Fibroblast of villous mesenchyme (primary cell): ENCODE measurements at regions not wholly inside any gene's neighbourhood (a gene's known extent, or its start where the extent isn't known, plus 50 kb on each side); places are given as distances from the start of the nearest gene placed in this dataset.

Experiments
- DNase-seq: peaks from one replicate; pipeline ENCODE4 v3.0.0-alpha.2; 2010; ENCODE audit warnings: low read depth
- H3K4me3 ChIP-seq: 2 replicates; pipeline ENCODE4 v1.5.1; 2011; ENCODE audit warnings: low read depth, mild to moderate bottlenecking, low read length
- TF ChIP-seq, protein P1 (sequence below): IDR thresholded peaks from 2 replicates; pipeline ENCODE4 v1.5.1; 2012; ENCODE audit warnings: low read depth, mild to moderate bottlenecking, low read length; ENCODE audit not compliant: insufficient read depth

DNA sequence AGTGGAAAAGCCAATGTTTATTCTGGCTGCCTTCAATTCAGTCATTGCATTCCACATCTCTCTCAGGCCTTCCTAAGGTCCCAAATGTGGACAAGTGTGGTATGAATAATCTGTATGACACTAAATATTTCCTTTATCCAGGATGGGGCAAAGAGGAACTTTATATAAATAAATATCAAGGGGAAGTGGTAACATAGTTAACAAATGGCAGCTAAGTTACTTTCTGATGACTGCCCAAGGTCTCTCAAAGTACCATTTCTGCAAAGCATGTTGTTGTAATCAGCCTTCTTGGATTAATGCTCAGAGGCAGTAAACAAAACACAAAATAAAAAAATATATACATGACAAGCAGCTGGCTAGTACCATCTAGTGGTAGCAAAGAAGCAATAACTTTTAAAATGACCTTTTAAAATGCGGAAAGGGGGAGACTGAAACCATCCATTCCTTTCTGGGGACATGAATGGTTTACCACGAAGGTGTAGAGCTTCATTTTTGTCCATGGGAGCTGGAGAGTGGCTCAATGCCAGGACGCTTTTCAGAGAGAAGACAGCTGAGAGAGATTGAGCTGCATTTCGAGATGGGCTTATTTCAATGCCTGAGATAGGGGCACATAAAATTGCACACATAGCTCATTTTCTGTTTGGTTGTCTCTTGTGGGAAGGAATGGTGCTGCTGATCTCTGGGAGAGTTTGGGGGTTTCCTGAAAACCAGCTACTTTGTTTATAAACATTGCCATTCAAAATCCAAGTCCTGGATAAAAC is 259.2 kb downstream of the RFC3 start:
- peak overlapping the region; percentile 9 for H3K4me3 ChIP-seq
- TF ChIP-seq, protein P1, sequence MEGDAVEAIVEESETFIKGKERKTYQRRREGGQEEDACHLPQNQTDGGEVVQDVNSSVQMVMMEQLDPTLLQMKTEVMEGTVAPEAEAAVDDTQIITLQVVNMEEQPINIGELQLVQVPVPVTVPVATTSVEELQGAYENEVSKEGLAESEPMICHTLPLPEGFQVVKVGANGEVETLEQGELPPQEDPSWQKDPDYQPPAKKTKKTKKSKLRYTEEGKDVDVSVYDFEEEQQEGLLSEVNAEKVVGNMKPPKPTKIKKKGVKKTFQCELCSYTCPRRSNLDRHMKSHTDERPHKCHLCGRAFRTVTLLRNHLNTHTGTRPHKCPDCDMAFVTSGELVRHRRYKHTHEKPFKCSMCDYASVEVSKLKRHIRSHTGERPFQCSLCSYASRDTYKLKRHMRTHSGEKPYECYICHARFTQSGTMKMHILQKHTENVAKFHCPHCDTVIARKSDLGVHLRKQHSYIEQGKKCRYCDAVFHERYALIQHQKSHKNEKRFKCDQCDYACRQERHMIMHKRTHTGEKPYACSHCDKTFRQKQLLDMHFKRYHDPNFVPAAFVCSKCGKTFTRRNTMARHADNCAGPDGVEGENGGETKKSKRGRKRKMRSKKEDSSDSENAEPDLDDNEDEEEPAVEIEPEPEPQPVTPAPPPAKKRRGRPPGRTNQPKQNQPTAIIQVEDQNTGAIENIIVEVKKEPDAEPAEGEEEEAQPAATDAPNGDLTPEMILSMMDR, result peak; percentile 65
- DNase-seq, result peak; percentile 37

DNA sequence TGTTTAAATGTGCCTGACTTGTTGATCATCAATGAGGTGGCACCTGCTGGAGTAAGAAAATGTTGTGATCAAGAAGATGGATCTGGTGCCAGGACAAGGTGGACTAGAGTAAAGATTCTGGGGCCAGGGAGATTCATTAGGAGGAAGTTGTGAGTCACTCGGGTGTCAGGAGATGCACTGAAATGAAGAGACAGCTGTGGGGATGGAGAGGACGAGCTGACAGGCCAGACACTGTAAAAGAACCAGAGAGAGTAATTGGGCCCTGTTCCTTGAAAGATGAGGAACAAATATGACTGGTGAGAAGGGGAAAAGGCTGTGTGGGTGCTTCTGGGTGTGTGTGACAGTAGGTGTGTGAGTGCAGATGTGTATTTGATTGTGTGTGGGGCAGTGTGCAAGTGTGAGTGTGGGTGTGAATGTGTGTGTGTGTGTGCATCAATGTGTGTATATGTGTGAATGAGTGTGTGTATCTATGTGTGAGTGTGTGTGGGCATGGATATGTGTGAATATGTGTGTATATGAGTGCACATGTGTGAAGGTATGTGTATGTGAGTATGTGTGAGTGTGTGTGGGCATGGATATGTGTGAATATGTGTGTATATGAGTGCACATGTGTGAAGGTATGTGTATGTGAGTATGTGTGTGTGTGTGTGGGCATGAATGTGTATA is 260.5 kb downstream of the RFC3 start:
- DNase-seq, result no peak
- TF ChIP-seq, protein P1, result no peak
- no peak overlapping the region for H3K4me3 ChIP-seq

DNA sequence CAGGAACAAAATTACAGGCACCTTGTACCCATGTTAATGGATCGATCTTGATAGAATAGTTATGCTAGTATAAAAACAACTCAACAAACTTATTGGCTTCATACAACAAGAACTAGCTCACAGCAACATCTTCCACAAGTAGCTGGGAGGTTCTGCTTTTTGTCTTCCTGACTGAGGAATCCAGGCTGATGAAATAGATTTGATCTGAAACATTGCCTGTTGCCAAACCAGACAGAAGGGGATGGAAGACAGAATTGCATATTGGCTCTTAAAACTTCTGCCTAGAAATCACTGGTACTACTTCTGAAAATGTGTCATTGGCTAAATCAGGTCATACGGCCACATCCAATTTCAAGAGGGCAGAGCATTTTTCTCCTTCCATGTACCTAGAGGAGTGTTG is 267.3 kb downstream of the RFC3 start:
- DNase-seq, result peak; percentile 54
- TF ChIP-seq, protein P1, result no peak
- no peak overlapping the region for H3K4me3 ChIP-seq

DNA sequence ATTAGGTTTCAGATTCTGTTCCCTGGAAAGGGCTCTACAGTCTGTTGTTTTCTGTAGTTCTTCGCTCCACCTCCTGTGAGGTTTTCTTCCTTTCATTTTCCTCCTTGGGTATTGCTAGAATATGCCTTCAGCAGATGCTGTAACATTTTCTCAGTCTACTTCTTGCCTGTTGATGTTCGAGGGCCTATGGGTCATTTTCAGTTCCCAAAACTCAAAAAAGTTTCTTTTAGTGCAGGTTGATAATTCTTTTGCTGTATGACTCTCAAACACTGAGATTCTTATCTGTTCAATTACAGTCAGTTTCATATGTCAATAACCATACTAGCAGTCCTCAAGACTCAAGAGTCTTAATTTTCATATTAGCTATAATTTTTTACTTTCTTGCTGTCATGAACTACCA is 268.3 kb downstream of the RFC3 start:
- DNase-seq, result no peak
- TF ChIP-seq, protein P1, result no peak

DNA sequence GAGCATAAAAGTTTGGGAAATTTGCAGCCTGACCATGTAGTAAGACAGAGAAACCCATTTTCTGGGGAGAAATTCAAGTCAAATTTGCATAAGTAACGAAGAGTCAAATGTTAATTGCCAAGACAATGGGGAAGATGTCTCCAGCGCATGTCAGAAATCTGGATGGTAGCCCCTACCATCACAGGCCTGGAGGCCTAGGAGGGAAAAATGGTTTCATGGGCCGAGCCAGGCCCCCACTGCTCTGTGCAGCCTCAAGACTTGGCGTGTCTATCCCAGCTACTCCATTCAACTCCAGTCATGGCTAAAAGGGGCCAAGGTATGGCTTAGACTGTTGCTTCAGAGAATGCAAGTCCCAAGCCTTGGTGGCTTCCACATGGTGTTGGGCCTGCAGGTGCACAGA is 269.8 kb downstream of the RFC3 start:
- TF ChIP-seq, protein P1, result no peak
- no peak for DNase-seq

More for the DNA sequence above, 268.3 kb downstream of the RFC3 start:
- H3K4me3 ChIP-seq, result no peak overlapping the region

DNA sequence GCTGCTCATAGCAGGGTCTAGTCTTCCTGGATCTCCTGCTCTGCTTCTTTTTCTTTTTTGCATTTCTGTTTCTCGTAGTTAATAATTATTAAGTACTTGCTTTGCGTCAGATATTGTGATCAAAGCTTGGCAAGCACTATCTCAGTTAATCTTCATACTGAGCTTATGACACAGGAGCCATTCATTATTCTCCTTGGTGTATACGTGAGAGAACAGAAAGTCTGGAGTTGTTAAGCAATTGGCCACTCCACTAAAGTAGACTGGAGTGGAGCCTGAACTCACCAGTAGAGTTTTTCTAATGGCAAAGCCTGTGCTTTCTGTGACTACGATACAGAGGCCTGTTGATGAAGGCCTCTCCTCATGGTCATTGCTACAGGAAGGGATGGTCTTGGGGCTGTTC is 285.9 kb downstream of the RFC3 start:
- TF ChIP-seq, protein P1, result no peak

More for the DNA sequence above, 269.8 kb downstream of the RFC3 start:
- H3K4me3 ChIP-seq, result no peak overlapping the region

More for the DNA sequence above, 285.9 kb downstream of the RFC3 start:
- H3K4me3 ChIP-seq, result no peak overlapping the region
- no peak for DNase-seq
